ENCODE measurements at regions not wholly inside any gene's neighbourhood (a gene's known extent, or its start where the extent isn't known, plus 50 kb on each side); places are given as distances from the start of the nearest gene placed in this dataset.

DNA sequence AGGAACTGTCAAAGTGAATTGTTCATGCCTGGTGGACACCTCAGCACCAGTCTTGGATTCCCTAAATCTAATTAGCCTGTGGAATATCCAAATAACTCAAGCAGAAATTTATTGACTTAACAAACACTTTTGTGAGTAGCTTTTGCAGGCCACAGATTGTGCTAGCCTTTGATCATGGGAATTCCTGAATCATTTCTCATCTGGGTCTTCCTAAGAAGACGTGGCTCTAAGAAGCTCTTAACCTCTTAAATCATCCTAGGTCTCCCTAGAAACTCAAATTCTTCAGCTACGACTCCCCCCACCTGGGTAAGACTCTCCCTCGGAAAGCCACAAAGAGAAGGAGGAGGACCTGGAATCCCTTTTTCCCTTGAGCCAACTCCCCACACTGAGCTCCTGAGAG, 53.8 kb upstream of the PSEN2 start:
- no peak for DNase-seq

DNA sequence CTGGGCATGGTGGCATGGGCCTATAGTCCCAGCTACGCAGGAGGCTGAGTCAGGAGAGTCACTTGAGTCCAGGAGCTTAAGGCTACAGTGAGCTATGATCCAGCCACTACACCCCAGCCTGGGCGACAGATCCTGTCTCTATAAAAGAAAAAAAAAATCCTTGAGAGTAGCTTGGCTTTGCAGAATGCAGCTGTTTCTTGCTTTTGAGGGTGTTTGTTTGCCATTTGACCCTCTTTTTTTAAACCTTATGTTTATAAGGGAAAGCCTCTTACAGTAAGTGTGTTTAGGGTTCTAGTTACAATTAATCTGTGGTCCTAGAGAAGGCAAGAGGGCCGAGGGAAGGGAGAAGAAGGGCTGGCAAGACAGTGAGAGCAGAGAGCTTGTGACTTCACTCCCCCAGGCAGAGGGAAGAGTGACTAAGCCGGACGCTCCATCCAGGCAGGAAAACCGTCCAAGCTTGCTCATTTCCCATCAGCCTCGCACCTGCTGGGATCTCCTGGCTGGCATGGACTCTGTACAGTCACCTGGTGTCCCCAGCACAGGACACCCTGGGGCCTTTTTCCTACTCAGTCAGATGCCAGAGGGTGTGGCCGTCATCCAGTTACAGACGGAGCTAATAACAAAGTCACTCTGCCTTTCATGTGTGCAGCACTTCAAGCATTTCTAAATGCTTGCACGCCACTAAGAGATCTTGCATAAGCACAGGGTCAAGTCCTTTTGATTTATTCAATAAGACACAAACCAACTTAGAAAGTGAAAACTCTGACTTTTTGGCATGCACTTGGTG, 55.5 kb upstream of the PSEN2 start:
- DNase-seq, result no peak

DNA sequence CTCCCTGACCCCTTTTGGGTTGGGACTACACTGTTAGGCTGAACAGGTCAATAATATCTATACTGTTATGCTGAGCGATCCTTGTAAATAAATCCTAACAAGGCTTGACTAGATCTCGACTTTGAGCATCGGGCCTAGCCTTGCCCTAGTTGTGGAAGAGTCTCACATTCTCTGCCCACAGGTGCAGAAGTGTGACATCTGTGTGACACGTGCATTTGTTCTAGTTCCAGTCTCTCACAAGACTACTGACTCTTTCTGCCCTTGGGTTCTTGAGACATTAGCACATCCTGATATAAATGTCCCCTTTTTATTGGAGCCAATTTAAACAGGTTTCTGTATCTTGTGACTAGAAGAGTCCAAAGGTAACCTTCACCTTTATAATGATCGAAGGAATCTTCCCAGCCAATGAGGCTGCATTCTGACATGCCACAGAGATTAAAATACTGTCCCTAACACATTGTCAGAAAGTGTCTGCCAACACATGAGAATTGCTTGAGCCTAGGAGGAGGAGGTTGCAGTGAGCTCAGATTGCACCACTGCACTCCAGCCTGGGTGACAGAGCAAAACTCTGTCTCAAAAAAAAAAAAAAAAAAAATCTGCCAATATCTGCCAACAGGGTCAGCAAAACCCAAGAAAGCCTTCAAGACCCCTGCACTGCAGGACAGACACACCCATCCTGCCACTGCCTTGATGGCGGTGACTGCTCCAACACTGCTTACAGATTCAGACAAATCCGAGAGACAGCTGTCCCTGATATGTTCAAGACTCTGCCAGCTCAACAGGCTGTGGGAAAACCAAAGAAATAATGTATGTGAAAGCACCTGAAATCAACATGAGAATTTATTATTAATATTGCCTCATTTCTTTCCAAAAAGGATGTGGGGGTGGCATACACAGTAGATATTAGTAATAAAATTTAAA, 56.5 kb upstream of the PSEN2 start:
- DNase-seq, result no peak

DNA sequence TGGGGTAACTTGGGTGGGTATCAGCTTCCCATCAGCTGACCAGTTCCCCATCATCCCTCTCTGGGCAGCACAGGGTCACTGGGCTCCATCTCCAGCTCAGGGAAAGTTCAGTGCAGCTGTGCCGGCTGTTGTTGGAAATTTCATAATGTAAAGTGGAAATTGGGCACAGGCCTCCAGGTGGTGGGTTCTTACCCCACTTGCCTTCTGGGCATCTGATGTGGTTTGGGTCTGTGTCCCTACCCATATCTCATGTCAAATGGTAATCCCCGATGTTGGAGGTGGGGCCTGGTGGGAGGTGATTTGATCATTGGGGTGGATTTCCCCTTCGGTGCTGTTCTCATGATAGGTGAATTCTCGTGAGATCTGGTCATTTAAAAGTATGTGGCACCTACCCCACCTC, 59.7 kb upstream of the PSEN2 start:
- no peak for DNase-seq

DNA sequence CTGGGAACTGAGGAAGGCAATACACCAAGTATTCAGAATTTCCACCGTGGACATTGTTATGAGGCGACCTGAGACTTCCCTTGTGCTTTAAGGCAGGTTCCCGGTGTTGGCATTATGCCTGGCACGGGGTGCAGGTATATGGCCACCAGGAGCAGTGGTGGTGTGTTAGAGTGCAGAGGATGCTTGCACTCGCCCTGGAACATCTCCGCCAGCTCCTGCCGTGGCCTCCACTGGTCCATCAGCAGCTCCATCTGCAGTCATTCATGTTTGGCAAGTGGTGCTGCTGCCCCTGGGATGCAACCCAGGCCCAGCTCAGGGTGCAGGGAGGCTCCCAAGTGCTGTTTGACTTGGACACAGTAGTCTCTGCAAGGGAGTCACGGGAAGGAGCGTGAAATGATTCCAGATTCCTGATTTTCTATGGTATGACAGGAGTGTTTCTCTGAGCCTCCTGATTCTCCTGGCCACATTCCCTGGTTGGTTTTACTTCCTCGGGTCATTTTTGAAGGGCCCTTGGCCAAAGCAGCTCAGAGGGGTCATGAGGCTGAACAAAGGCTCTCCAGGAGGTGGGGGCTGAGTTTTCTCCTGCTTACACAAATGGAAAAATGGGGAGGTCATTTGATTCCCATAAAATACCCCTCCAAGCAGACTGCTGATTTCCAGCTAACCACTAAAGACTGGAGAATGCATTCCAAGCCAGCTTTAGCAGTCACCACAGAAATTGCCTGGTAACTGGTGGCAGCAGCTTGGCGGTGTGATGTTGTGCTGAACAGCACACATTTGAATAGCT, 60.4 kb upstream of the PSEN2 start:
- DNase-seq, result no peak

DNA sequence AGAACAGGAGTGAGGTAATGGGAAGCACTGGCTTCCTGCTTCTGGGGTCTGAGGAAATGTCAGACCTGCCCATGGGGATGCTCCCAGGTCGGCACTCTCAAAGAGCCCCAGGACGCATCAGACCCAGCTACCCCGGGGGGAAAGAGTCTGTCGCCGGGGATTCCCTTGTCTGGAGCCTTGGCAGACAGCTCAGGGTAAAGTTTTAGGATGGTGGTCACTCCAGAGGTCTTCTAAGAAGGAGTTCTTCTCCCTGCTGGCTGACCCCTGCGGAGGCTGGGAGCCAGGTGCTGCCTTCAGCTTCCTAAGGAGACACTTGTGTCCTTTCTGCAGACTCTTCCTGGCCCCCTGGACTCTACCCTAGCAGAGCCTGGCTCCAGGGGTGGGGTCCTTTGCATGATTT, 61.9 kb upstream of the PSEN2 start:
- DNase-seq, result no peak

DNA sequence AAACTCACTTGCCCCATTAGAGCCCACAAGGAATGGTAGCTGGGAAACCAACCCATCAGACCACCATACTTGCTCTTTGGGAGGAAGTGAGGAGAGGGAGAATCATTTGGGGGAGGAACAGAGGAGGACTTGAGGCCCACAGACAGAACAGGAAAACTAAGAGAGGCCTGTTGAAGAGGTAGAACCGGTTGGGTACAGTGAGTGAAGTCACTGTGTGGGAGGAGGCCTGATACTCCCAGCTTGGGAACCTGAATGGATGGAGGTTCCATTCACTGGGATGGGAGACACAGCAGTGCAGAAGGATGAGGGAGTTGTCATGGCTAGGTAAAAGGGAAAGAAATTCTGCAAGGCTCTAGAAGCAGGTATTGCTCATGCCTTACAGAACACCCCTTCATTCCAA, 63.4 kb upstream of the PSEN2 start:
- DNase-seq, result no peak

DNA sequence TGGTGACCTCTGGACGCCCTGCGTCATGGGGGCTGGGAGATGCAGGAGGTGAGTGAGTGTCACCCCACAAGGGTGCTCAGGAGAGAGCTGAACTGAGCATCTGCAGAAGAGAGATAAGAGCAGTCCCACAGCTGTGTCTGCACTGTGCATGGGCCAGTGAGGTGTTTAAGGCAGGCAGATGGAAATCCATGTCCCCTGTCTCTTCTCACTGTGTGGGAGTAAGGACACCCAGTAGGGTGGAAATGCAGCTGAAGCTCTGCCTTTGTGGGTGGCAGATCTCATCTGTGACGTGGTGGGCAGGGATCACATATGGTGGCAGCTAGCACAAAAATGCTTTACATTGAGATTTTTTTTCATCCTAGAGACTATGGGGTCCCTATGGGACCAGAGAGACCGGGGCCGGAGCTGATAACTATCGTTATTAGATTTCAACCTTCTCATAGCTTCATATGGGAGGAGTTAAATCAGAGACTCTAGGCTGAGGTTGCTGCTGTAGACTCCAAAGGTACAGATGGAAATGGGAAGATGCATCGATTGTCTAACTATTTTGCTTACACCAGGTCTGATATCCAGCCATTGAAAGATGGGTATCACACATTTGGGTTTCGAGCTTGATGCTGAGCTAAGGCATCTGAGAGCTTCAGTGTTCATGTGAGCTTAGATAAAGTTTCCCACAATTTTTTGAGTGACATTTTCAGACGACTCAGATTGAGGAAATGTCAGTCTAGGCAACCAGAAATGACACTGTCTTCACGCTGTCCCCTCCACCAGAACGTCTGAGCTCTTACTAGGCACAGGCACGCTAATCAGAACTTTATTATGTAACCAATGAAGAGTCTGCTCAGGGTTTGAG, 65.3 kb upstream of the PSEN2 start:
- DNase-seq, result no peak

DNA sequence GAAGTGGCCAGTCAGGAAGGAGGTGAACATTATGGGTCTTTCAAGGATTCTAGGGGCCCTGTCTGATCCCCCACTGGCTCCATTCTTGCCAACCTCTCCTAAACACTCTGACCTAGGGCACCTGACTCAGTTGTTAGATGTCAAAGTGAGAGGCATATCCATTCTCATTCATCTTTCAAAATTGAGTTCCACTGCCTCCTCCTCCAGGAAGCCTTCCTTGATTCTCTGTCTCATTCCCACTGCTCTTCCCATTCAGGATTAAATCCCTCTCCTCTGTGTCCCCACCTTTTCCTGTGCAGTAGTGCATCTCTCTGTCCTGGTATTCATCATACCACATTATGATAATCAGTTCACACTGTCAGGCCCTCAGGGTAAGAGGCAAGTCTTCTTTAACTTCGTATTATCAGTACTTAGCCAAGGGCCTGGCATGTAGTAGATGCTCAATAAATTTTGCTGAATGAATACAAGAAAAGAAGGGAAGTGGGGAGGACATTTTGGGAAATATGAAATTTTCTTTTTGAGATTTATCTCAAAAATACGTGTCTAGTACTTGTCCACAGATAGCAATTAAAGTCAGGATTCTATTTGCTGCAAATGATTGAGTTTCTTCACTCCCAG, 61.8 kb upstream of the ITPKB start:
- DNase-seq, result no peak

DNA sequence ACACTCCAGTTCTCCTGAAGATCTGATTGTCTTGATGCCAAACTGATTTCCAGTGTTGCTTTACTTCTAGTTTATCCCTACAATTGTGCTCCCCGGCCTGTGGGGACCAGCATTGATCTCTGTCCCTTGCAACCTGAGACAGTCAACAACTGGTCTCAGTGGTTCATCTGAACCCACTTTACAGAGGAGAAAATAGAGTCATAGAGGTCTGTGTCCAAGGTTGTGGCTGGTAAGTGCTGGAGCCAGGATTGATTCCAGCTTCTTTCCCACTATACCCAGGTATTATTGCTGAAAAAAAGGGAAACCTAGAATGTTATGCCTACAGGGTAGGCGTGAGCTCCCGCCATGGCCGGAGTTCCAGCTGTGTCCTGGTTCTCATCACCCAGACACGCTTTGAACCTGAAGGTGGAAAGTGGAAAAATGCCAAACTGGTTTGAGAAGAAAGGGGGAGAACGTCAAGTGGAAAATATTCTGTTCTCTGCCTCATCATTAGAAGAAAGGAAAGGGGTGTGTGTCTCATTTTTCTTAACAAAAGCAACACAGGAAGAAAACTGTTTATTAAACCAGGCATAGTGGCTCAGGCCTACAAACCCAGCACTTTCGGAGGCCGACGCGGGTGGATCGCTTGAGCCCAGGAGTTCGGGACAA, 60.7 kb upstream of the ITPKB start:
- DNase-seq, result peak; percentile 32

DNA sequence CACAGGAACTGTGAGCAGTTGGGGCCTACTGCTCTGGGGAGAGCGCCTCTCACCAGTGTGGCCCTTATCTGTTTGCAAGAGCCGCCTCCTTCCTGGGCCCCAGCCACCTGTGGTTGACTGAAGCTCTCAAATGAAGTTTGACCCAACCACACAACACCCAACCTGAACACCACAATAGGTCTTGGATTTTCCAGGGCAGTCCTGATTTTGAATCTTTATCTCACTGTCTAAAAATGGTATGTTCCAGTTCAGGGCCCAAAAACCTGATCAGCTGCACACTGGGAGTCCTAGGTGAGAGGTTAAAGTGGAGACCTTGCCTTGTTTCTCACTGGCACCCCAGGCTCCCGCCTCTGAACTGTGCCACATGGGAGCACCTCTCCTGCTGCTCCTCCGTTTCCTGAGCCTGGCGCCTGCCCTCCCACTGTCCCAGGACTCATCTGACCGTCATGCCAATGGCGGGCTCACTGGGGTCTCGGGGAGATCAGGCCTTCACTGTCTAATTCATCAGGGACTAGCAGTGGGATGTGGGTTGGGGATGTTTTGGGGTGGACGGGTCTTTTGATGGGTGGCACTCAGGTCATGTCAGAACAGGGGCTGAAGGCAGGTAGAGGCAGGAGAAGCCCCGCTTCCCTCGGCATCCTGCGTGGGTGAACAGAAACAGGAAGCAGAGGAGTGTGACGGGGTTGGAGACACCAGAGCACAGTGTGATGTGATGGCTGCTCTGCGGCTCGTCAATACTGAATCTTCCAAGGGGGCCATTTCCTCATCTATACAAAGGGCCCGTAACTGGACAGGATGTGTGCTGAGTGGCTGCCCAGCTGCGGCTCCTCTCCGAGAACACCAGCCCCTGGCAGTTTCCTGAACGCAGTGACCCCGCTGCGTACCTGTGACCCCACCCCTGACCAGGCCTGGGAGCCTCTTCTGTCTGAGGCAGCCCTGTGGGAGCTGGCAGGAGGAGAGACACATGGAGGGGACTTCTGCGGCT, 59.6 kb upstream of the ITPKB start:
- DNase-seq, result peak; percentile 67

DNA sequence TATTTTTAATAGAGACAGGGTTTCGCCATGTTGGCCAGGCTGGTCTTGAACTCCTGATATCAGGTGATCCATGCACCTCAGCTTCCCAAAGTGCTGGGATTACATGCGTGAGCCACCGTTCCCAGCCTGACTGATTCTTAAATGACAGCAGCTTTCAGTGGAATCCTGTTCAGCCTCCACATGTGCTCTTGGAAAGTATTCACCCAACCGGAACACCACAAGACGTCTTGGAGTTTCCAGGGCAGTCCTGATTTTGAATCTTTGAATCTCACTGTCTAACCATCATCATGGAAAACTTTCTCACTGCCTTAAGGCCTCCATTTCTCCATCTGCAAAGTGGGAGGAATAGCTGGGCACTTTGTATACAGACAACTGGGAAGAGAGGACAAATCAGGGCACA, 58.1 kb upstream of the ITPKB start:
- DNase-seq, result no peak

DNA sequence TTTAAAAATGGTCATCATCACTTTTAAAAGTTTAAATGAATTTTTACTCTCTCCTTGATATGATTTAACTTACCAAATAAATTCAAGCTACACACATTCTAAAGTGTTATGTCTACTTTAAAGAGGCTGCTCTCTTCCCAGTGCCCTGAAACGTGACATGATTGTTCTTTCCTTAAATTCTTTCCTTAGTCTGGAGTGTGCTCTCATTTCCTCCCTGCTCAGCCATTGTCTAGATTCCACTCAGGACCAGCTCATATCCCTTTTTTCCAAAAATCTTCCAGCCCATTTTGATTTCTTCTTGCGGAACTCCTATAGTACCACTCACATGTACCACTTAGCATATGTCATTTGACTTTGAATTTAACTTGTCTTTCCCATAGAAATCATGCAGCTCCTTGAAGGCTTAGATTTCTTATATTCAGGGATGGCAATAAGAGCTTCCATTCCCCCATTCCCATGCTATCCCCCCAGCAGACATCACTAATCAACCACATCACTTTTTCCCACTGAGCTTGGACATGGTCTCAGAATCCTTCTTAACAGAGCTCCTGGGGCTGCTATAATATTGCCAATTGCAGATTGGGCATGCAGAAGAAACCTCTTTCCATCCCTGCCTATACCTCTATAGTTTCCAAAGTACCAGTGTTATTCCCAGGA, 54.7 kb upstream of the ITPKB start:
- no peak for DNase-seq

DNA sequence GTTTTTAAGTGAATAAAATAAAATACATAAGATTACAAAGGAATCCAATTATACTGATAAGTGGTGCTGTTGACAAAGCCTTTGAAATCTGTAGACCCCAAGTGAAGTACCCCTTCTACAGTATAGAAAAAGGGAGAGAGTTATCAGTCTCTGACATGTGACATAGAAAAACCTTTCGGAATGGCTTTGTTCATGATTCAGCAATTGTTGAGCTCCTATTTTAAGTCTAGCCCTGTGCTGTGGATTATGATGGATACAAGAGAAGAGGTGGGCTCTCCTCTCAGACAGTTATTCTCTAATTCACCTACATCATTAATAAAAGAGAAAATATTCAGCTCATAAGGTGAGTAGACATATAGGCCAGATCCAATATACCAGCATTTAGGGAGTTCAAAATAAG, 53.3 kb upstream of the ITPKB start:
- DNase-seq, result no peak

DNA sequence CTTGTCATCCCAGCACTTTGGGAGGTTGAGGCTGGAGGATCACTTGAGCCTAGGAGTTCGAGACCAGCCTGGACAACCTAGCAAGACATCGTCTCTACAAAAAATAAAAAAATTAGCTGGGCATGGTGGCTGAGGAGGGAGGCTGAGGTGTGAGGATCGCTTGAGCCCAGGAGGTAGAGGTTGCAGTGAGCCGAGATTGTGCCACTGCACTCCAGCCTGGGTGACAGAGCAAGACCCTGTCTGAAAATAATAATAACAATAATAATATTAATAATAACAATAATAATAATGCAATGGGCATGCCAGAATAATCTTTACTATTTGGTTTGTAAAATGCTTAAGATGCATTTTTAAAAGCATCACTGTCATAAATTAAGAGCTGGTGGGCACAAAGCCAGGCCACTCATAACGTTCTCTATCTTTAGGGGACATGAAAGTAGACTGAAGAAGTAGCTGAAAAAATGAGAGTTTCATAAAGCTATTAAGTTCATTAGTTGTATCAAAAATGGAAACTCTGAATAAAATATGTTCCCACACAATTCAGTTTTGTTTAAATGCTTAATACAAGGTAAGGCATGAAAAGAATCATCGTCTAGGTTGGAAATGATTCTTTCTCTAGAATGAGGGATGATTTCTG, 51.6 kb upstream of the ITPKB start:
- DNase-seq, result no peak

DNA sequence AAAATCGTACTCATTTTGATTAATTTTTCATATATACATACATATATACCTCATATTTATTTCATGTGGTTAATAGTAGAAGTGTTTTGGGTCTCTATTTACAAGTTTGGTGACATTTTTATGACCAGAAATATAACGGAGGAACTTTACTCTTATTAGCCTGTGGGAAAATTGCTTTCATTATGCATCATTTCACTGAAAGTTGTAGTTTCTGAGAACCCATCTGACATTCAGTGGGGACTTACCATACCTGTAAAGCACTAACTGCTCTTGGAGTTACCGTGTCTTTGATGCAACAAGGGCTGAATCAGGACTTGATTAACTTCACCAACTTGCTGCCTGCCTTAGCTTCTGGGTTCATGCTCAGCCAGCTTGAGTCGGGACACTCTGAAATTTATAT, 49.9 kb upstream of the ITPKB start:
- DNase-seq, result no peak
